GM23338 (cell line): ENCODE measurements at regions not wholly inside any gene's neighbourhood (a gene's known extent, or its start where the extent isn't known, plus 50 kb on each side); places are given as distances from the start of the nearest gene placed in this dataset.

Source experiments
- EZH2phosphoT487 ChIP-seq: fragments of 200-600 bp; sonication (generic); IDR thresholded peaks from one replicate; pipeline ENCODE4 v1.8.1; 2018; ENCODE audit warnings: antibody characterized with exemption; ENCODE audit not compliant: unreplicated experiment
- NANOG ChIP-seq: IDR thresholded peaks from 2 replicates; pipeline ENCODE4 v1.6.1; 2016; ENCODE audit warnings: antibody characterized with exemption, borderline replicate concordance
- POLR2AphosphoS5 ChIP-seq: IDR thresholded peaks from 2 replicates; pipeline ENCODE4 v1.6.1; 2016; ENCODE audit warnings: antibody characterized with exemption, low read depth
- TF ChIP-seq, protein P1 (sequence below), 2 experiments: fragments of 200-600 bp in 1 of 2; sonication (generic) in 1 of 2; conservative IDR thresholded peaks; 2 replicates each; pipeline versions ENCODE4 v1.5.1 to v1.6.1; 2016 to 2017; ENCODE audit warnings: antibody characterized with exemption in 2 of 2, low read depth in 2 of 2, mild to moderate bottlenecking in 2 of 2, moderate library complexity in 1 of 2
- TF ChIP-seq, protein P2 (sequence below): IDR thresholded peaks from 2 replicates; pipeline ENCODE4 v1.6.1; 2016; ENCODE audit warnings: antibody characterized with exemption
- TF ChIP-seq, protein P3 (sequence below): IDR thresholded peaks from one replicate; pipeline ENCODE4 v1.6.1; 2018; ENCODE audit warnings: antibody characterized with exemption; ENCODE audit not compliant: unreplicated experiment

DNA sequence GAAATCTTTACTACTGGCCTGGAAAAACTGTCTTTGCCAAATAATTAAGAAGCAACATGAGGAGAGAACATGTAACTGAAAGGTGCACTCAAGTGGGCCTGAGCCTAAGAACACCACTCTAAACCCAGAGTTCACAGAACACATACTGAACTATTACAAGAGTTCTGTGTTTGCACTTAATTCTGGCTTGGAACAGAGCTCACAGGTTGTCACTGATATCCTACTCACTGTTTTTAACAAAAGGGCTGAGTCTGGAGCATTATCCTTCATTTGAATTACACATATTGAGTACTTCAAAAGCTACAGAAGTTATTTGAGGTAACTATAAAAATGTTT, 164.7 kb downstream of the OGFRL1 start:
- TF ChIP-seq, protein P1, sequence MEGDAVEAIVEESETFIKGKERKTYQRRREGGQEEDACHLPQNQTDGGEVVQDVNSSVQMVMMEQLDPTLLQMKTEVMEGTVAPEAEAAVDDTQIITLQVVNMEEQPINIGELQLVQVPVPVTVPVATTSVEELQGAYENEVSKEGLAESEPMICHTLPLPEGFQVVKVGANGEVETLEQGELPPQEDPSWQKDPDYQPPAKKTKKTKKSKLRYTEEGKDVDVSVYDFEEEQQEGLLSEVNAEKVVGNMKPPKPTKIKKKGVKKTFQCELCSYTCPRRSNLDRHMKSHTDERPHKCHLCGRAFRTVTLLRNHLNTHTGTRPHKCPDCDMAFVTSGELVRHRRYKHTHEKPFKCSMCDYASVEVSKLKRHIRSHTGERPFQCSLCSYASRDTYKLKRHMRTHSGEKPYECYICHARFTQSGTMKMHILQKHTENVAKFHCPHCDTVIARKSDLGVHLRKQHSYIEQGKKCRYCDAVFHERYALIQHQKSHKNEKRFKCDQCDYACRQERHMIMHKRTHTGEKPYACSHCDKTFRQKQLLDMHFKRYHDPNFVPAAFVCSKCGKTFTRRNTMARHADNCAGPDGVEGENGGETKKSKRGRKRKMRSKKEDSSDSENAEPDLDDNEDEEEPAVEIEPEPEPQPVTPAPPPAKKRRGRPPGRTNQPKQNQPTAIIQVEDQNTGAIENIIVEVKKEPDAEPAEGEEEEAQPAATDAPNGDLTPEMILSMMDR (conservative IDR thresholded peaks at IDR 0.05; ENCODE audit: low read depth in 2 of 2) = no peak
- TF ChIP-seq POLR2AphosphoS5 (no peak), EZH2phosphoT487 (no peak), NANOG (no peak)
- TF ChIP-seq, protein P2, sequence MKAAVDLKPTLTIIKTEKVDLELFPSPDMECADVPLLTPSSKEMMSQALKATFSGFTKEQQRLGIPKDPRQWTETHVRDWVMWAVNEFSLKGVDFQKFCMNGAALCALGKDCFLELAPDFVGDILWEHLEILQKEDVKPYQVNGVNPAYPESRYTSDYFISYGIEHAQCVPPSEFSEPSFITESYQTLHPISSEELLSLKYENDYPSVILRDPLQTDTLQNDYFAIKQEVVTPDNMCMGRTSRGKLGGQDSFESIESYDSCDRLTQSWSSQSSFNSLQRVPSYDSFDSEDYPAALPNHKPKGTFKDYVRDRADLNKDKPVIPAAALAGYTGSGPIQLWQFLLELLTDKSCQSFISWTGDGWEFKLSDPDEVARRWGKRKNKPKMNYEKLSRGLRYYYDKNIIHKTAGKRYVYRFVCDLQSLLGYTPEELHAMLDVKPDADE = no peak
- TF ChIP-seq, protein P3, sequence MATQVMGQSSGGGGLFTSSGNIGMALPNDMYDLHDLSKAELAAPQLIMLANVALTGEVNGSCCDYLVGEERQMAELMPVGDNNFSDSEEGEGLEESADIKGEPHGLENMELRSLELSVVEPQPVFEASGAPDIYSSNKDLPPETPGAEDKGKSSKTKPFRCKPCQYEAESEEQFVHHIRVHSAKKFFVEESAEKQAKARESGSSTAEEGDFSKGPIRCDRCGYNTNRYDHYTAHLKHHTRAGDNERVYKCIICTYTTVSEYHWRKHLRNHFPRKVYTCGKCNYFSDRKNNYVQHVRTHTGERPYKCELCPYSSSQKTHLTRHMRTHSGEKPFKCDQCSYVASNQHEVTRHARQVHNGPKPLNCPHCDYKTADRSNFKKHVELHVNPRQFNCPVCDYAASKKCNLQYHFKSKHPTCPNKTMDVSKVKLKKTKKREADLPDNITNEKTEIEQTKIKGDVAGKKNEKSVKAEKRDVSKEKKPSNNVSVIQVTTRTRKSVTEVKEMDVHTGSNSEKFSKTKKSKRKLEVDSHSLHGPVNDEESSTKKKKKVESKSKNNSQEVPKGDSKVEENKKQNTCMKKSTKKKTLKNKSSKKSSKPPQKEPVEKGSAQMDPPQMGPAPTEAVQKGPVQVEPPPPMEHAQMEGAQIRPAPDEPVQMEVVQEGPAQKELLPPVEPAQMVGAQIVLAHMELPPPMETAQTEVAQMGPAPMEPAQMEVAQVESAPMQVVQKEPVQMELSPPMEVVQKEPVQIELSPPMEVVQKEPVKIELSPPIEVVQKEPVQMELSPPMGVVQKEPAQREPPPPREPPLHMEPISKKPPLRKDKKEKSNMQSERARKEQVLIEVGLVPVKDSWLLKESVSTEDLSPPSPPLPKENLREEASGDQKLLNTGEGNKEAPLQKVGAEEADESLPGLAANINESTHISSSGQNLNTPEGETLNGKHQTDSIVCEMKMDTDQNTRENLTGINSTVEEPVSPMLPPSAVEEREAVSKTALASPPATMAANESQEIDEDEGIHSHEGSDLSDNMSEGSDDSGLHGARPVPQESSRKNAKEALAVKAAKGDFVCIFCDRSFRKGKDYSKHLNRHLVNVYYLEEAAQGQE = no peak
